ENCODE measurements at regions not wholly inside any gene's neighbourhood (a gene's known extent, or its start where the extent isn't known, plus 50 kb on each side); places are given as distances from the start of the nearest gene placed in this dataset.

- no peak for DNase-seq (ENCODE audit: low read depth, low spot score)
Measured at GRCh38 chr12:18899162-18899561, 161.2 kb downstream of the CAPZA3 start.

DNA sequence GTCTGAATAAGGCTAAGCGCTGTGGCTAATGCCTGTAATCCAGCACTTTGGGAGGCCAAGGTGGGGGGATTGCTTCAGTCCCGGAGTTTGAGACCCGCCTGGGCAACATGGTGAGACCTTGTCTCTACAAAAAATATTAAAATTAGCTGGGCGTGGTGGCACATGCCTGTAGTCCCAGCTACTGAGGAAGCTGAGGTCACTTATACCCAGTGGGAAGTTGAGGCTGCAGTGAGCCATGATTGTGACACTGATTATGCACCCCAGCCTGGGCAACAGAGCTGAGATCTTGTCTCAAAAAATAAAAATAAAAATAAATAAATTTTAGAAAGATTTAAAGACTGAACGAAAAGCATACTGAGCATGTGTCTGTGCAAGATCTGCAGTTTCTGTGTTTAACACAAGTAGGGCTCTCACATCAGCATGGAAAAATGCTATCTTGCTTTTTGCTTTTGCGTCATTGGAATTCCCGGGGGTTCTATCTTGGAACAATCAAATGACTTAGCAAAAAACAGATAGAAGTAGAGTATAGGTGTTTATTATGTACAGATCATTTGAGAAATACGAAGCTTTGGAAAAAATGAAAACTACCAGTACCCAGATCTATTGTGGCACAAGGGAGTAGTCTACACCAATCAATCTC lies 161.9 kb downstream of the CAPZA3 start:
- DNase-seq (ENCODE audit: low read depth, low spot score), result no peak

- no peak for DNase-seq (ENCODE audit: low read depth, low spot score)
Measured at GRCh38 chr12:18905134-18905533, 167.2 kb downstream of the CAPZA3 start.

- DNase-seq (ENCODE audit: low read depth, low spot score), result no peak
Measured at GRCh38 chr12:18906395-18906794, 168.5 kb downstream of the CAPZA3 start.

DNA sequence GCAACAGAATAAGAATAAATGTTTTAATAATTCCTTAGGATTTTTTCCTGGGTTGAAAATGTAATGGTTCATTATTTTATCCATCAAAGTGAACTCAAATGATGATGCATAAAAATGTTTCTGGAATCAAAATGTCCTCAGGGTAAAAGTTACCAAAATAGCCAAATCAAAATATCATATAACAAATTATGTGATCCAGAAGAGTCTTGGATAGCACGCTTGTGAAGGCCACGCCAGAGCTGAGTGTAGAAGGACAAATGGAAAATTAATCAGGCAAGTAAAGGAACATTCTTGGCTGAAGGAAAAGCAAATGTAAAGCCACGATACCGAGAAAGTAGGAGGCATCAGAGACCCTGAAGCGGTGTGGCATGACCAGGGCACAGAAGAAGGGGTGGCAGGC lies 169.2 kb downstream of the CAPZA3 start:
- DNase-seq (ENCODE audit: low read depth, low spot score), result no peak

GRCh38 chr12:18907728-18908127 lies 169.8 kb downstream of the CAPZA3 start:
- DNase-seq (ENCODE audit: low read depth, low spot score), result no peak

DNA sequence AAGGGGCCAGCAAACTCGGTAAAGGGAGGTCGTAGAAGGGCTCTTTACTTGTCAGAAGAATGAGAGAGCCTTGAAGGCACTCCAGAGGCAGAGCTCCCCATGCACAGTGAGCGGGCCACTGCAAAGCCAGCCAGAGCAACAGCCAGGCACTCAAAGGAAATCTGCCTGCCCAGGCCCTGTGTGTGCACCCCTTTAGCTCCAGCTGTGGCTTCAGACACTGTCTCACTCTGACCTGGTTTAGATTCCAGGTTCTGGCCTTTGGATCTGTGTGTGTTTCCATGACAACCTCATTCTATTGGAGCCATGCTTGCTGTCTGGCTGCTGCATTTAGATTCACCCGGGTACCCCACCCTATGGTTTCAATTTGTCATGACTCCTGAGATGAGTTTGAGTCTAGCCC lies 170.3 kb downstream of the CAPZA3 start:
- DNase-seq (ENCODE audit: low read depth, low spot score), result no peak

DNA sequence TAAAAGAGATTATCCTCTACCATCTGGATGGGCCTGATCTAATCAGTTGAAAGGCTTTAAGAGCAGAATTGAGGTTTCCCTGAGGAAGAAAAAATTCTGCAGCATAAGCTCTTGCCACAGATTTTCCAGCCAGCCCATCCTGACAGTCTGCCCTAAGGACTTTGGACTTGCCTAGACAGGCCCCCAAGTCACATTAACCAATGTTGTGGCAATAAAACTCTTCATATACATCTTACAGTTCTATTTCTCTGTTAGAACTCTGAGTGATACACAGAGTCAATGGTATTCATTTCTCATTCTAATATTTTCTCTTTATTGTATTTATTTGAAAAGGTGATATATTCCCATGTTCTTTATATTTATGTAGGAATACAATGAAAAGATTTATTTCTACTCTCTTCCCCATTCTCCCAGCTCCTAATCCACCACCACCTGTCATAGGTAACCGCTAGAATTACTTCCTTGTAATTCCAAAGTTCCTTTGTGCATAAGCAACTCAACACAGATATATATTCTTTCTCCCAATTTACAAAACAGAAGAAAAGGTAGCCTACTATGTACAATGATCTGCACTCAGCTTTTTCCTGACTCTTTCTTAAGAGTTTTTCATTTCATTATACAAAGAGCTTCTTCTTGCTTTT lies 182.1 kb downstream of the CAPZA3 start:
- DNase-seq (ENCODE audit: low read depth, low spot score), result no peak

DNA sequence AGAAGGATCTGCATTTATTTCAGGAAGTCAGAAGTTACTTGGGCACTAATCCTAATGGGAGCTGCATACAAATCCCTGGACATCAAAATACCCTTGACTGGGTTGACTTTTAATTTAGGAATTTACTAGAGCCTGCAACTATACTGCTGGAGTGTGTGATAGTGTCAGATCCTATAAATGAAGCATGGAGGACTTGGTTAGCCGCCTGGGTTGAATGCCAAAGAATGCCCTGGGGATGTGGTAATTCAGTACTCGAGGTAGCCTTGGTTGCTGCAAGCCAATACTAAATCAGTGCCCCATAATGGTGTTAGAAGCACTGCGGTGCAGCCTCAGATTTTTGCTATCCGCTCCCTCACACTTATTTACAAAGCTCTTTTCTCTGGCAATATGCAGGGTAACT lies 184.9 kb downstream of the CAPZA3 start:
- no peak for DNase-seq (ENCODE audit: low read depth, low spot score)

GRCh38 chr12:18923721-18924120 lies 185.8 kb downstream of the CAPZA3 start:
- DNase-seq (ENCODE audit: low read depth, low spot score), result no peak

- DNase-seq (ENCODE audit: low read depth, low spot score), result no peak
Measured at GRCh38 chr12:18926188-18926587, 188.3 kb downstream of the CAPZA3 start.

- DNase-seq (ENCODE audit: low read depth, low spot score), result no peak
Measured at GRCh38 chr12:18932211-18932610, 194.3 kb downstream of the CAPZA3 start.

DNA sequence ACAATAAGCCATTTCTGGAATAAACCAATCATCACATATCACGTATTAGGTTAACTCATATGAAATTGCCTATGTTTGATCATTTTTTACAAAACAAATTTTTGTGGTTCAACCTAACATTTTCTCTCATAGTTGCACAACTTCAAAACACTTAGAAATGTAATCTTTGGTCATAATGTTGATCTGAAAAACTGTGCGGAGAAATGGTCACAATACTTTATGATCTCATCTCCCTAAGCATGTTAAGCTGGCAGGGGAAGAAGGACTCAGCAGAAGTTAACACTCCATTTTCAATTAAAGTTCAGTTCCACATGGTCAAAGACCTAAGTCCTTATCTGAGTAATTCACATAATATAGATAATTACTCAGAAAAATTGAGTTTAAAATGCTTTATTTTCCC lies 194.8 kb downstream of the CAPZA3 start:
- DNase-seq (ENCODE audit: low read depth, low spot score), result no peak

DNA sequence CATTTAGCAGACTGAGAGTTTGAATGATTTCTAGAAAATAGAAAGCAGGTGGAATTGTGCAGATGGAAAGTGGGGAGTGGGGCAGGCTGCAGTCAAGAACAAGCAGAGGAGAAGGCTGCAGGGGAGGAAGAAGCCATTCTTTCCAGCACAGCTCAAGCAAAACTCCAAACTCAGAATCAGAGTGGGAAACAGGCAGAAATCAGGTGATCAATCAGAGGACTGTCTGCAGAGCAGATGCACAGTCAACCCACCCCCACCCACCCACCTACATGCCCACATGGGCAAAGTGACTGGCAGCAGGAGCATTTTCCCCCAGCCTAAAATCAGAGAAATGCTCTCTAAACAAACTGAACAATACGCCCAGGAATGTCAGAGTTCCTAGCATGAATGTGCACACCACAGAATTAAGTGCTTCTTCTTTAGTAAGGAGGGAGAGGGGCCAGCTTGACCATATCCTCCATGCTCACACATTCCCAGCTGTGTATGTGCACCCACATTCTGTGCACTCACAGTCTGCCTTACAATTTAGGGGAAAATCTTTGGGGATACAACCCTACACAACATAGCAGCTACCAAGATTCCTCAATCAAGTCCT lies 194.1 kb upstream of the PLEKHA5 start:
- DNase-seq (ENCODE audit: low read depth, low spot score), result no peak

GRCh38 chr12:18939051-18939450 lies 190.5 kb upstream of the PLEKHA5 start:
- DNase-seq (ENCODE audit: low read depth, low spot score), result no peak

- DNase-seq (ENCODE audit: low read depth, low spot score), result no peak
Measured at GRCh38 chr12:18942669-18943068, 186.9 kb upstream of the PLEKHA5 start.

- no peak for DNase-seq (ENCODE audit: low read depth, low spot score)
Measured at GRCh38 chr12:18943200-18943599, 186.3 kb upstream of the PLEKHA5 start.

DNA sequence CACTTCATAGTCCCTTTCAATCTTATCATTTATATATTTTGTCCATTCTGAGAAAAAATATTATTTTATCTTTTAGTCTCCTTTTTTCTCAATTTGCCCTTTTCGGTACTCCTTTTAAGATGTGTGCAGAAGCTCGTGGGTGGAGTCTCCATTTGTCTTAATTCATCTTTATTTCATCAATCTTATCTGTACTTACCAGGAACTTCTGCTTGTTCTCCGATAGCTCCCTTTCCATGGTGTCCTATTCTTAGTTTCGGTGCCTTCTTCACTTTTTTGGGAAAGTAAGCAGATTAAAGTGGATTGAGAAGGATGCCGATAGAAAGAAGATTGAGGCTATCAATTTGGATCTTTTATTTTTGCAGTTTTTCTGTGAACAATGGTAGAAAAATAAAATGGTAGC lies 183.4 kb upstream of the PLEKHA5 start:
- no peak for DNase-seq (ENCODE audit: low read depth, low spot score)

DNA sequence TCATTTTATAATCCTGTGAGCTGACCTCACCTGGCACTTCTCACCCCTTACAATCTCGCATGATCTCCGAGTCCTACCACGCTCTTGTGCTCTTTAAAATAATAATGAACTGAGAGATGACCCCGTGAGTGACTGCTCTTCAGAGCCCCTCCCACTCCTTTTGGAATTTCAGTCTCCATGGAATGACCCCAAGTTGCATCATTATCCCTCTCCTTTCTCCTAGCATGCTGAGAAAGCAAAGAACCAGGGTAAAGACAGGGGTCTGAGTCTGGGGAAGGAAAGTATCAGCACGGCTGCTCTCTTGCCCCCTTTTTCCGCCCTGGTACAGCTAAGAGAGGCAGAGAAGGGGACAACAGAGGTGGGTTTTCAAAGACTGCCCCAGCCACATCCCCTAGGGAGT lies 178.3 kb upstream of the PLEKHA5 start:
- no peak for DNase-seq (ENCODE audit: low read depth, low spot score)

GRCh38 chr12:18953505-18953904 lies 176.0 kb upstream of the PLEKHA5 start:
- no peak for DNase-seq (ENCODE audit: low read depth, low spot score)

DNA sequence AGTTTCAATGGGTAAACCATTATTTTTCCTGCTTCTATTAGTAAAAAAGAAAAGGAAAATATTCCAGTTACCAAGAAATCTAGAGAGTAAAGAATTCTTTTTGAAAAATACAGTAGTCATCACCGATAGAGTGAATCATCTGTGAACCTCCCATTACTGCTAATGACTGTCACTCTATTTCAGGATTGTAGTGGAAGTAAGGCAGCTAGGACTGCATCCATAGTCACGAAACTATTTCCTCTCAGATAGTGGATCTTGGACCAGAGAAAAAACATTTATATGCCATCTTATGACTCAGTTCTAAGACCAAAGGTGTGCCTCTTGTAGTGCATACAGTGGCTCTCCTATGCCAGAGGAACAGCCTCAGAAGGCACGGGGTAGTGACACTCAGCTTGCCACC lies 173.9 kb upstream of the PLEKHA5 start:
- DNase-seq (ENCODE audit: low read depth, low spot score), result no peak

- DNase-seq (ENCODE audit: low read depth, low spot score), result no peak
Measured at GRCh38 chr12:18965203-18965602, 164.3 kb upstream of the PLEKHA5 start.

- no peak for DNase-seq (ENCODE audit: low read depth, low spot score)
Measured at GRCh38 chr12:18966954-18967353, 162.6 kb upstream of the PLEKHA5 start.

Data from brain pericyte (primary cell).